Astrocyte (in vitro differentiated cells and primary cell): ENCODE measurements at regions not wholly inside any gene's neighbourhood (a gene's known extent, or its start where the extent isn't known, plus 50 kb on each side); places are given as distances from the start of the nearest gene placed in this dataset.
"Not testable (repeated sequence)": the region's sequence is repeated elsewhere in the genome, so short reads cannot be mapped to it uniquely, and the experiment has no call there.

Experiments
- CTCF ChIP-seq: IDR thresholded peaks from 2 replicates; pipeline ENCODE4 v1.5.1; 2011; ENCODE audit warnings: low read depth, mild to moderate bottlenecking, inconsistent platforms, low read length, moderate library complexity; ENCODE audit not compliant: insufficient read depth
- EZH2 ChIP-seq: IDR thresholded peaks from 2 replicates; pipeline ENCODE4 v1.6.1; 2012; ENCODE audit warnings: mild to moderate bottlenecking, low read length, inconsistent platforms; ENCODE audit not compliant: insufficient read depth

GRCh38 chr5:177892357-177892665 is 103.7 kb downstream of the PROP1 start:
- not testable (repeated sequence) for TF ChIP-seq CTCF, EZH2
